GM21619 (cell line): ENCODE measurements at regions not wholly inside any gene's neighbourhood (a gene's known extent, or its start where the extent isn't known, plus 50 kb on each side); places are given as distances from the start of the nearest gene placed in this dataset.

ENCODE experiments used
- ATAC-seq: cut with Tn5 transposase; IDR thresholded peaks from one replicate; pipeline ENCODE4 v1.9.1; 2021; ENCODE audit not compliant: unreplicated experiment

DNA sequence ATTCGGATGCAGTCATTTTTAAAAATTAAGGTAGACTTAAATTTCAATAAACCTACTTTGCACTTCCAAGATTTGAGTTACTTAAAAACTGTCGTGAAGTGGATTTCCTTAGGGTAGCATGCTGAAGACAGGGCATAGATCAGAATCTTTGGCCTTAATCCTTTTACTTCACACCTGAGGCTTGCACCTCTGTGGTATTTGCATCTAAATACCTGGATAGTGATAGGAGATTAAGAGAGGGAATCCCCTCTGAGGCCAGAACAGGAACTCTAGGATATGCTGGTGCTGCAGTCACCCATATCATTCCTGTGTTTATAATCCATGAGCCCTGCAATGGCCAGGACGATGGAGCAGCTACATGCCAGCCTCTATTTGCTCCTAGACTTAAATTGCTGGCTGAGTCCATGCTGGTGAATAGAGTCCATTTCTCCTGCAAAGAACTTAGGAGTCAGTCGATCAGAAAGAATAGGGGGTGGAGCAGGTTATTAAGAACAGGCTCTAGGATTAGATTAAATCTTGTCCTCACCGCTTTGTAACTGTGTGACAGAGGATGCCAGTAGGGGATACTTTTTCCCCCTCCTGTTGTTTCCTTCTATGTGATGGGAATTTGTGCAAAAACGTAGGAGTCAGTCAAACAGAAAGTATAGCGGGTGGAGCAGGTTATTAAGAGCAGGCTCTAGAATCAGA lies 333.6 kb downstream of the DUSP10 start:
- ATAC-seq, result no peak

- no peak for ATAC-seq
Observed at GRCh38 chr1:221411283-221411682, 330.6 kb downstream of the DUSP10 start.

GRCh38 chr1:221414772-221415539 lies 326.9 kb downstream of the DUSP10 start:
- ATAC-seq, result no peak

- ATAC-seq, result no peak
Observed at GRCh38 chr1:221415651-221416050, 326.2 kb downstream of the DUSP10 start.

DNA sequence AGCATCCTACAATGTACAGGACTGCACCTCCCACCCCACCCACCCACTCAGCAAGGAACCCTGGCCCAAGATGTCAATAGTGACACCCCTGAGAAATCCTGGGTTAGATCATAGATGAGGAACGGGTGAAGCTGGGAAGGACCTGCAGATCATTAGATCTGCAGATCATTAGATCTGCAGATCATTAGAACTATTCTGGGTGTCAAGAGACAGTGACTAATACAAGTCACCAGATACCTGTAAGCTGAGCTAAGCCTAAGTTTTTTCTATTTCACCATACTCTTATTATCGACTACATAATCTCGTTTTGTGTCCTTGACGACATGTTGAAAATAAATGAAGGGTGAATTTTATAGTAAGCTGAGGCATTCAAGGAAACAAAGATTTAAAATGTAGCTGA lies 325.7 kb downstream of the DUSP10 start:
- ATAC-seq, result no peak

DNA sequence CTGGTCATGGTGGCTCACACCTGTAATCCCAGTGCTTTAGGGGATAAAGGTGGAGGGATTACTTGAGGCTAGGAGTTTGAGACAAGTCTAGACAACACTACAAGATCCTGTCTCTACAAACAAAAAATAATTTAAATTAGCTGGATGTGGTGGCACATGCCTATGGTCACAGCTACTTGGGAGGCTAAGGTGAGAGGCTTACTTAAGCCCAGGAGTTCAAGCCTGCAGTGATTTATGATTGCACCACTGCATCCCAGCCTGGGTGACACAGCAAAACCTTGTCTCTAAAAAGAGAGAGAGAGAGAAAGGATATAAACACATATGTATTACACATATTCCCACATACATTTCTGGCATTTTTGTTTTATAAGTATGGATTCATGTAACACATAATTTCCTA lies 325.2 kb downstream of the DUSP10 start:
- no peak for ATAC-seq

- no peak for ATAC-seq
Observed at GRCh38 chr1:221418346-221418745, 323.5 kb downstream of the DUSP10 start.

DNA sequence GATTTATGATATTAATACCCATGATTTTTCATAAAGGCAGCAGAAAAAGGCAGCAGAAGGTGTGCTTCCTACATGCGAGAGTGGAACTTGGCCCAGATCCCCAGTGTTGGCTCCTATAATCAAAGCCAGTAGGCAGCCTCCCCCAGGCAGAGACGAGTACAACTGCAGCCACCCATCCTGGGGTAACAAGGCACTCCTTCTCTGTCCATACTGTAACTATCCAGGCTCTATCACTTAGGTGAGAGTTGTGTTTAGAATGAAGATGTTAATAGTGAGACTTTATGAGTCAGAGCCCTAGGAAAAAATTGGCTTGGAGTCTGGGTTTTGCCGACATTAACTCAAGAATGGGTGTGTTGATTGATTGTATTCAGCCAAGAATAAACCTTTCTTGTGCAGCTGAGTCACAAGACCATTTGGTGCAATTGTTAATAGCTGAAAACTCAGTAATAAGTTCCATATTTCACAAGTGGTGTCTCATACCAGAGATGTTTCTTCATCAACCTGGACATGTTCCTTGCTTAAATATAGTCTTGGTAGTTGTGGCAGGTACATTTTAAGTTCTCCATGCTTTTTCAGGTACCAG lies 322.3 kb downstream of the DUSP10 start:
- ATAC-seq, result no peak

DNA sequence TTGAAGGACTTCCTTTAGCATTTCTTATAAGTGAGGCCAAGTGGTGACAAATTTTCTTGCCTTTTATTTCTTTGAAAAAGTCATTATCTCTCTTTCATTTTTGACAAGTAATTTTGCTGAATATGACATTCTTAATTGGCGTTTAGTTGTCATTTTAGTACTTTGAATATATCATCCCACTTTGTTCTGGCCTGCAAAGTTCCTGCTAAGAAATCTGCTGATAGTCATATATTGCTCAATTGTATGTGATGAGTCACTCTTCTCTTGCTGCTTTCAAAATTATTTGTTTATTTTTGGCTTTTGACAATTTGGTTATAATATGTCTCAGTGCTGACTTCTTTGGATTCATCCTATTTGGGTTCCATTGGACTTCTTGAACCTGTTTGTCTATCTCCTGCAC lies 312.6 kb downstream of the DUSP10 start:
- ATAC-seq, result no peak

- no peak for ATAC-seq
Observed at GRCh38 chr1:221430152-221430960, 311.5 kb downstream of the DUSP10 start.

- no peak for ATAC-seq
Observed at GRCh38 chr1:221431068-221431651, 310.7 kb downstream of the DUSP10 start.

DNA sequence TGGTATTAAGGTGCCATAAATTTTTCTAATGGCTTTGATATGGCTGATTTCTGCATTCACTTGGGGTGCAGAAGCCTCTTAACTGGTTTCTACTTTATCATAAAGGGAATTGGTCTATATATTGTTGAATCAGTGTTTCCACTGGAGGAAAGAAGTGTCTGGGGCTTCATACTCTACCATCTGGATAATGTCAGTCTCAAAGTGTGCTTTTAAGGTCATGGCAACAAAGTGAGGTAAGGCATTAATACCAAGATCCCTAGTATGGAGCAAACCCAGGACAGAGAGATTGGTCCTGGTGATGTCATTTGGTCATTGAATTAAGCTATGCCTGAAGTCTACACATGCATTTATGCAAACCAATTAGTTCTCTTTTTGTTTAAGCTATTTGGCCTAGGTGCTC lies 309.9 kb downstream of the DUSP10 start:
- ATAC-seq, result no peak

DNA sequence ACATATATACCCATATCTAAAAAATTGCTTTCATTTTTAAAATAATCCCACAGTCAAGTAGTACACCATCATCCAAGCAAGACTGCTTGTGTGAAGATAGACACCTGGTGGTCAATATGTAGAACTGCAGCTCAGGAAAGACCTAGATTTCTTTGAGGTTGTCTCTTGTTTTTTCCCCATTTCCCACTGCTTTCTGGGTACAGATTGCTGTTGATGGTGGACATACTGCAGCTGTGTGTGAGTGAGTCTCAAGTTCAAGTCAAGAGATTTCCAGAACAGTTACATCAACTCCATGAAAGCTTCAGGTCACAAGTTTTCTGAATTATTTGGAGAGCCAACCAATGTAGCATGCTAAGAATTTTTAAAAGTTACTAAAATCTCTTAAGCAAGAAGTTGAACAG lies 306.4 kb downstream of the DUSP10 start:
- peak; percentile 44 for ATAC-seq

DNA sequence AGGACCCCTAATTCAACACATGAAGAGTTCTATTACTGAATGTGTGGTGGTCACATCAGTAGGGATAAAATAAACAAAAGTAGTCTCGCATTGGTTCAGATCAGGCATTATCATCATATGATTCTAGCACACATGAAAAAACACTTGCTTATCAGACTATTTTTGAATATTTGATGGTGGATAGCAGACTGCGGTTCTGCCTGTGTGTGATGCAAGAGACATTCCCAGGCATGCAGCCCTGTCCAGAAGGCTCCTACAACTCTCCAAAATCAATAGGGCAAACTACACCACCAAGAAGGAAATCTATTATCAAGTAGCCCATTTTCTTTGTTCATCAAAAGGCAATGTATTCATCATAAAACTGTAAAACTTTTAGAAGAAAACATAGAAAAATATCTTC lies 304.7 kb downstream of the DUSP10 start:
- no peak for ATAC-seq

DNA sequence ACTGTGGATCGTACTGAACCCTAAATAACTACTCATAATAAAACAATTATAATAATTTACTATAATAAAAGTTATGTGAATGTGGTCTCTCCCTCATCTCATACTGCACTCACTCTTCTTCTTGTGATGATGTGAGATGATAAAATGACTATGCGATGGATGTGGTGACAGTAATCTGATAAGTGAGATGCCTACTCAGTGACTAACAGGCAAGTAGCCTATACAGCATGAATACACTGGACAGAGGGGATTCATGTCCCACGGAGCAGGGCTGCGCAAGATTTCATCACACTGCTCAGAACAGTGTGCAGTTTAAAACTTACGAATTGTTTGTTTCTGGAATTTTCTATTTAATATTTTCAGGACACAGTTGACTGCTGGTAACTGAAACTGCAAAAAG lies 304.0 kb downstream of the DUSP10 start:
- ATAC-seq, result no peak

DNA sequence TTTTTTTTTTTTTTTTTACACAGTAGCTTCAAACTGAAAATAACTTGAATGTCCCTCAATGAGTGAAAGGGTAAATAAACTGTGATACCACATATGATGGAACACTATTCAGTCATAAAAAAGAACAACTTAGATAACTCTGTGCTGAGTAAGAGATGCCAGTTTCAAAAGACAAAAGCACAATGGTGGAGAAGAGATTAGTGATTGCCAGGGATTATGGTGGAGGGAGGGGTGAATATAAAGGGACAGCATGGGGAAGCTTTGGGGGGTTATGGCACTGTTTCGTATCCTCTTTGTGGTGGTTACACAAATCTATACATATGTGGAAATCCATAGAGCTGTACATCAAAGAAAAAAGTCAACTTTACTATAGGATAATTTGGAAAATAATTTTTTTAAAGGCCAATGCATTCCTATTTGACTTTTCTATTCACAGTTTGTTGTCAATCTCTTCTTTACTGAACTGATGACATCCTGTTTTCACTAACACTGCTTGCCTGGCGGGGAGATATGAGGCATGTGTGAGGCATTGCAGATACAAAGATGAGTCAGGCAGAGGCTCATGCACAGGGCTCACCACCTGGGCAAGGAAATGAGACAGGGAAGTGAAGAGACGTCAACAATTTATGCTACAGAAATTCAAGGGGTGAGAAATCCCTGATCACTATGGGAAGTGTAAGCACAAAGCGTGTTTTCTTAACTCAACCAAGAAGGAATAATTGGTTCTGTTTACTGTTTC lies 302.7 kb downstream of the DUSP10 start:
- ATAC-seq, result peak; percentile 87

GRCh38 chr1:221439747-221440501 lies 302.0 kb downstream of the DUSP10 start:
- ATAC-seq, result no peak

DNA sequence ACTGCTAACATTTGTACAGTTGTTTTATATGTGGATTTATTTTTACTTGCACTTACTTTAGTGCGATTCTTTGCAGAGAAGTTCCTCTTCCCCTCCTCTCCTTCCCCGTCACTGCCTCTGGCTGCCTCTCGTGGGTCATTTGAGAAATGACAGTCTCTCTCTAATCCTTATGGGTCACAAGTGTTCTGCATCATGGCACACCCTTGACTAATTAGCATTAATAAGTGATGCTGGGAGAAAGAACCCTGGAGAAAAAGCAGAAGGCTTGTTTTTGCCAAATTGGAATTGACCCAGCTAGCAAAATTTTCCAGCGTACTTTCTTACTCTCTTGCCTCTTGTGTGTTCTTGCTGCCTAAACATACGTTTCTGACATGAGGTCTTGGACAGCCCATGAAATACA lies 301.2 kb downstream of the DUSP10 start:
- ATAC-seq, result peak; percentile 36

DNA sequence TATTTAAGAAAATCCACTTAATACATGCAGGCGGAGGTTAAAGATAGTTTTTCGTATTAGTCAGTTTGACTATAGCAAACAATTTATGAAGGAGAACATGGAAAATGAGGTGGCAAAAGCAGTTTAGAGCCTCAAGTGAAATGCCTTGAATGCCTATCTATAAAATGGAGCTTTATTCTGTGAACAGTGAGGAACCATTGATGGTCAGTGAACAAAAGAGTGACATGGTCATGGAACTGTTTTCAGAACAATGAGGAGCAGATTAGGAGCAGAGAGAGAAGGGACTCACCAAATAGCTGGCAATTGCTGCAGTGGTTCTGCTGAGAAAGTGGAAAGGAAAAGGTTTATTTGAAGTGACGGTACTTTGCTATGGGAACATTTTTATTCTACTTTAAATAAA lies 299.8 kb downstream of the DUSP10 start:
- no peak for ATAC-seq

GRCh38 chr1:221444346-221444745 lies 297.5 kb downstream of the DUSP10 start:
- no peak for ATAC-seq
